Activated CD4-positive, alpha-beta T cell treated with anti-CD3 and anti-CD28 coated beads for 1 hour (primary cell): ENCODE measurements at regions not wholly inside any gene's neighbourhood (a gene's known extent, or its start where the extent isn't known, plus 50 kb on each side); places are given as distances from the start of the nearest gene placed in this dataset.

Source experiments
- DNase-seq: peaks from one replicate; pipeline ENCODE4 v3.0.0-alpha.2; 2020

DNA sequence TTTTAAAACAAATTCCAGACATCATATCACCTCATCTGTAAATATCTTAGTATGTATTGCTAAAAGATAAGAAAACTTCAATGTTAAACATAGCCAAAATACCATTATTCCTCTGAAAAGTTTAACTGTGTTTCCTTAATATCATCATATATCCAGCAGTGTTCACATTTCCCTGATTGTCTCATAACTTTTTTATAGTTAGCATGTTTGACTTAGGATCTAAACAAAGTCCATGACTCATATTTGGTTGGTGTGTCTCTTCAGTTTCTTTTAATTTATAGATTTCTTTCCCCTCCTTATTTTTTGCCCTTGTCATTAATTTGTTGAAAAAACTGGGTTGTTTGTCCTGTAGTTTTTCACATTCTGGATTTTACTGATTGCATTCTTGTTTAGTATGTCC is 163.0 kb downstream of the RPS12 start:
- no peak for DNase-seq

DNA sequence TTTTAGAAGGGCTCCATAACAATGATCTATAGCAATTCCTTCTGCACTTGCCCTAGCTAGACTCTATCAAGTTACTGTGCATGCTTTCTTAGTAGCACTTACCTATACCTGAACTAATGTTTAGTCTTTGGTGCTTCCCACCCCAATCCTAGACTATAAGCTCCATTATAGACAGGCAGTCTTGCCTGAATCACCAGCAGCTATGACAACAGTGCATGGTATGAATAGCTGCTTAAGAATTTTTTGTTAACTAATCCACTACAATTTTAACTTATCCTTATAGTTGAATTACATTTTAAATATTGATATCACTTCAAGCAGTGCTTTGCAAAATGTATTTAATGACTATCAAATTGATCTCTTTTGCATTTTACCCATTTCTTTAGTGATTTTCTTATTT is 164.3 kb downstream of the RPS12 start:
- no peak for DNase-seq

- DNase-seq: no peak
Observed at GRCh38 chr6:132993738-132994137, 179.4 kb downstream of the RPS12 start.

GRCh38 chr6:132995009-132995408 is 180.6 kb downstream of the RPS12 start:
- no peak for DNase-seq

GRCh38 chr6:132995432-132995831 is 181.1 kb downstream of the RPS12 start:
- no peak for DNase-seq

GRCh38 chr6:132998418-132998817 is 184.0 kb downstream of the RPS12 start:
- no peak for DNase-seq

GRCh38 chr6:133001040-133001565 is 186.7 kb downstream of the RPS12 start:
- no peak for DNase-seq

- DNase-seq: no peak
Observed at GRCh38 chr6:133004304-133004884, 190.0 kb downstream of the RPS12 start.

DNA sequence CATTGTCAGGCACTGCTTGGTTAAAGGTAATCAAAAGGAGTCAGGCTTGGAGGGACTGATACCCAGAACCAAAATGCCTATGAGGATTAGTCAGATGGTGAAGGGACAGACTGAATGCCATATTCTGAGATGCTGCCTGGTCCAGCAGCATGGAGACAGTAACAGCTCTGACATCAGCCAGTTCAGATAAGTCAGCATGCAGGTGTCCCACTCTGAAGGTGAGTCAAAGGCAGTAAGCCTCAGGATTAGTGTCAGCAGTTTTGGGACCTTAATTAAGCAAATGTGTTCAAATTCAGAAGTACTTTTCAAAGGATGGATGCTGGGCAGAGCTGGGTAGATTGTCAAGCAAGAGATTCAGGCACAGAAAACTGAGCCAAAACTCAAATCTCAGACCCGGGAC is 198.4 kb downstream of the RPS12 start:
- DNase-seq: no peak

GRCh38 chr6:133016631-133017030 is 202.3 kb downstream of the RPS12 start:
- DNase-seq: no peak

GRCh38 chr6:133017581-133017980 is 203.2 kb downstream of the RPS12 start:
- no peak for DNase-seq

DNA sequence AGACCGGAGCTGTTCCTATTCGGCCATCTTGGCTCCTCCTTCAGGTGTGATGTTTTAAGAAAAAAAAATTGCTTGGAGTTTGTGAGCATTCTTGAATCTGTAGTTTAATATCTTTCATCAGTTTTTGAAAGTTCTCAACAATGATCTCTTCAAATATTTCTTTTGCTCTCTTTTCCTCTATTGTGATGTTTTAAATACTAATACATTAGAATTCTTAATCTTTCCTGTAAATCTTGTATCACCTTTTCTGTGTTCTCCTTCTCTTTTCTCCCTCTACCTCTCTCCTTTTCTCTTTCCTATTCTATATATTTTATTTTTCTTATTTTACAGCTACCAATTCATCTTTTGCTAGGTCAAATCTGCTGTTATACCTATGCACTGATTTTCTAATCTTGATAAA is 212.3 kb downstream of the RPS12 start:
- DNase-seq: no peak

DNA sequence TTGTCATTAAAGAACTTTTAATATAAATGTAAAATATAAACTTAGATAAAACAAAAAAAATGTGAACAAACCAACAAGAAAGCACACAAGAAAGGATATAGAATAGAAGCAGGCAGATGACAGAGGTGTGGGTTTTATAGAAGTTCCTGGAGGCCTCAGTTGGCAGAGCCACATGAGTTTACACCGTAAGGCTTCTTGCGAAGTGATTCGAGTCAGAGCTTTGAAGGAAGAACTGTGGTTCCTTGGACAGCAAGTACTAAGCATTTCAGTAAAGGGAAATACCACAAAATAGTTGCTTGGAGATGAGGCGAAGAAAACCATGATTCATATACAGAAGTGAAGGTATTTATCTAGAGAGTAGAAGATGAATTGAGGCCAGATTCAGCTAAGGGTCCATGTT is 207.9 kb upstream of the EYA4 start:
- no peak for DNase-seq

DNA sequence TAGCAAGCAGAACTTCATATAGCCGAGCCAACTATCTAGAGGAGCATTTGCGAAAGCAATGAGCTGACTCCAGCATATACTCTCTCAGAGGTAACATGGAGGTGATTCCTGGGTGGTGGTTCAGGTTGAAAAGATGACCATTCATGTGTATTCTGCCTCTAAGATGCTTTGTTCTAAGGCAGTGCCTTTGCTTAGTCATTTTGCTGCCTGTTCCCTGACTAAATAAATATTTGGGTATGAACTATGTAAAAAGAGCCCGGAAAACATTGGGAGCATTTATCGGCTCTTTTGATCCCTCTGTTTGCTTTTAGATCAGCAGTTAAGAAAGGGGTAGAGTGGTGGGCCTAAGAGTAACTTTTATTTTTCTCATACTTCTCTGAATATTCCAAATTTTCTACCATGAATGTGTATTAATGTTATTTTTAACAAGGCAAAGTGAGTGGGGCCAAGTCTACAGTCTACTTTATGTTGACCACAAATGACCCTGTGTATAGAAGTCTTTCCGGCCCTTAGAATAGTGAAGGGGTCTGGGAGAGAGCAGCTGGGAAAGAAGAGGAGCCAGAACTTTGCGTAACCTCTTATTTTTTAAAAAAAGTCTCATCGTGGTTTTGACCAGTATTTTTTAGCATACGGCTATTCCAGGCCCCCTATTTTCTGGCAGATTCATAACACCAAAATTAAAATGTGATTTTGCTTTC is 206.5 kb upstream of the EYA4 start:
- DNase-seq: no peak

GRCh38 chr6:133040094-133040802 is 200.9 kb upstream of the EYA4 start:
- DNase-seq: no peak

DNA sequence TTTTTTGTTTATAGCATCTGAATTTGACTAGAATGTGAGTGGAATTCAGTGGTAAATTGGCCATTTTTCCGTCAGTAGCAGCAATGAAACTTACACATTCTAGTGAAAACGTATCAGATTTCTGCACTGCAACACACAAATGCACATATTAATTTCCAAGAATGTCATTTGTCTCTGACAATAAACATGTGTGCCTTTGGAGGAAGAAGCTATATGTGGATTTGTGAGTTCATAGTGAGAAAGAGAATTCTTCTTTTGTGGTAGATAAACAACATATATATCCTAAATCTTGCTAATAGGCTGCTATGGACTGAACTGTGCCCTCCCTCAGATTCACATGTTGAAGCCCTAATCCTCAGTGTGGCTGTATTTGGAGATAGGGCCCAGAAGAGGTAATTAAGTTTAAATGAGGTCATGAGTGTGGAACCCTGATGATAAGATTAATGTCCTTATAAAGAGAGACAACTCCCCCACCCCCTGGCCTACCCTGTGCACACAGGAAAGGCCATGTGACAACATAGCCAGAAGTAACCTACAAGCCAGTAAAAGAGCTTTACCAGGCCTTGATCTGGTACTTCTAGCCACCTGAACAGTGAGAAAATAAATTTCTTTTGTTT is 200.2 kb upstream of the EYA4 start:
- no peak for DNase-seq

DNA sequence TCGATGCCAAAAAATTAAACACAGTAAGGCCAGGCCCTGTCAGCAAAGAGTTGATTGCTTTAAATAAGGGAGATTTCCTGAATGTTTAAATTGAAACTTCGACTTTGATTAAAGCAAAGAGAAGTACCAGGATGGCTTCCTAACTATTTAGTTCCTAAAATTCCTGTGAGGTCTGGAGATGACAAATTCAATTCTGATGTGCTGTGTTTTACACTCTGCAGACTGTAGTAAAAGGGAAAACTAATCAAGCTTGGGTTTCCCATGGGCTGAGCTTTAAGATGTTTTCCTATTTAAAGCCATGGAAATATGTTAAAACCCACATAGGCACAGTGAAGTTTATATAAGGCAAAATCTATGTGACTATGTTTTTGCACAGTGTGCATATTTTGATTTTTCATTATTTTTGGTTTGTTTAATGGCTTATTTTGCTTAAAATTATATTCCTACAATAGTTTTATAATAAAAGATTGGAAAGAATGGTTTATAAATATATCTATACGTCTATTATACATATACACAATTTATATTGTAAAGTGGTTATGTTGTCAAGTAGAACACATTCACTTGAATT is 198.5 kb upstream of the EYA4 start:
- DNase-seq: no peak

DNA sequence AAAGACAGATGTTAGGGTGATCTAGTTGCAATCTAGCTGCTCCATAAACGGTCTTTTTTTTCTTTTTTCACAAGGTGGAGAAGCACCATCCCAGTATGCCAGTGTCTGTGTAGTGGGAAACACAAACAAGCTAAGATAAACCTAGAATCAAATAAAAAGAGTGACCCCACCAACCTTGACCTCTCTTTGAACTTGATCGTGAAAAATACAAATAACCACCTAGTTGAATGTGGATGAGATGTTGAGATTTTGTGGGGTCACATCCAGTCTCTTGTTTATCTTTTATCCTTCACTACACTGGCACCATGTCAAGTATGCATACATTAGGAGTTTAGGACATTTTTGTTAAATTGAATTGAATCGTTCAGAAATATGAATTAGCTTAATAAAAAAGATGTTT is 194.6 kb upstream of the EYA4 start:
- DNase-seq: no peak

GRCh38 chr6:133047065-133047665 is 194.0 kb upstream of the EYA4 start:
- no peak for DNase-seq

GRCh38 chr6:133047706-133048105 is 193.5 kb upstream of the EYA4 start:
- DNase-seq: no peak

- DNase-seq: no peak
Observed at GRCh38 chr6:133051240-133051639, 189.9 kb upstream of the EYA4 start.

- no peak for DNase-seq
Observed at GRCh38 chr6:133052465-133052864, 188.7 kb upstream of the EYA4 start.

GRCh38 chr6:133055441-133055966 is 185.7 kb upstream of the EYA4 start:
- DNase-seq: no peak
